Peyer's patch (tissue), 4 donors: ENCODE measurements at regions not wholly inside any gene's neighbourhood (a gene's known extent, or its start where the extent isn't known, plus 50 kb on each side); places are given as distances from the start of the nearest gene placed in this dataset.

Source experiments
- DNase-seq, 3 donors: peaks; one replicate each; pipeline ENCODE4 v3.0.0-alpha.2; 2017 to 2019
- H3K27ac ChIP-seq, 4 donors: fragments of 200-600 bp; sonication (generic); one replicate each; pipeline ENCODE4 v1.5.1; 2016 to 2019
- H3K27me3 ChIP-seq, 2 donors: fragments of 200-600 bp; sonication (generic); one replicate each; pipeline ENCODE4 v1.5.1; 2019
- H3K36me3 ChIP-seq, 3 donors: fragments of 200-600 bp; sonication (generic); one replicate each; pipeline ENCODE4 v1.5.1; 2016 to 2019
- H3K4me1 ChIP-seq, 4 donors: fragments of 200-600 bp; sonication (generic); one replicate each; pipeline ENCODE4 v1.5.1; 2016 to 2019
- H3K4me3 ChIP-seq, 4 donors: fragments of 200-600 bp; sonication (generic); 1 replicate in 3 of 4; 2 replicates in 1 of 4; pipeline ENCODE4 v1.5.1; 2016 to 2019; ENCODE audit warnings: mild to moderate bottlenecking in 1 of 4
- H3K9me3 ChIP-seq, 4 donors: fragments of 200-600 bp; sonication (generic); one replicate each; pipeline ENCODE4 v1.5.1; 2016 to 2019; ENCODE audit warnings: mild to moderate bottlenecking in 1 of 4
- POLR2A ChIP-seq, 2 donors: fragments of 450-650 bp; IDR thresholded peaks; one replicate each; pipeline ENCODE4 v1.5.1; 2017; ENCODE audit warnings: antibody characterized with exemption in 2 of 2, mild to moderate bottlenecking in 2 of 2, moderate library complexity in 2 of 2
- TF ChIP-seq, protein P1 (sequence below), 6 experiments: fragments of 450-650 bp in 4 of 6; fragments of 200-600 bp in 2 of 6; sonication (generic) in 1 of 6; IDR thresholded peaks; one replicate each; pipeline ENCODE4 v1.5.1; 2017 to 2019; ENCODE audit warnings: antibody characterized with exemption in 6 of 6, mild to moderate bottlenecking in 3 of 6, moderate library complexity in 1 of 6

GRCh38 chr2:2503864-2504418 is 172.9 kb upstream of the MYT1L start:
- no peaks in the 10 kb centered on the region for H3K9me3 ChIP-seq

DNA sequence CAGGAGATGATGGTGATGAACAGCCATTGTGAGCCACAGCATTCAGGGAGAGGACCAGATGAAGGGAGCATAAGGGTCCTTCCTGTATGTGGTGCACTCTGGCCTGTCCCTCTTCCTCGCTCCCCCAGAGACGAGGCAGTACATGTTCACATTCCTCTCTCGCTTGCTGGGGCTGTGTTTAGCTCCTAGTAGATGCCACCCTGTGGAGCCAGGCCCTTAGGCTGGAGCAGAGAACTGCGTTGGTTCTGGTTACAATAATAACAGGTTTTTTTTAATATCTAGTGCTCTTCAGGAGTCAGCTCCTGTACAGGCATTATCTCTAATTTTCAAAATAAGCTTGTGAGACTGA is 171.1 kb upstream of the MYT1L start:
- Histone ChIP-seq H3K36me3 (no peaks in the 10 kb centered on the region), H3K4me3 (no peak overlapping the region), H3K9me3 (no peaks in the 10 kb centered on the region), H3K27ac (no peak overlapping the region), H3K4me1 (no peaks in the 10 kb centered on the region), H3K27me3 (no peaks in the 10 kb centered on the region)
- TF ChIP-seq, protein P1, sequence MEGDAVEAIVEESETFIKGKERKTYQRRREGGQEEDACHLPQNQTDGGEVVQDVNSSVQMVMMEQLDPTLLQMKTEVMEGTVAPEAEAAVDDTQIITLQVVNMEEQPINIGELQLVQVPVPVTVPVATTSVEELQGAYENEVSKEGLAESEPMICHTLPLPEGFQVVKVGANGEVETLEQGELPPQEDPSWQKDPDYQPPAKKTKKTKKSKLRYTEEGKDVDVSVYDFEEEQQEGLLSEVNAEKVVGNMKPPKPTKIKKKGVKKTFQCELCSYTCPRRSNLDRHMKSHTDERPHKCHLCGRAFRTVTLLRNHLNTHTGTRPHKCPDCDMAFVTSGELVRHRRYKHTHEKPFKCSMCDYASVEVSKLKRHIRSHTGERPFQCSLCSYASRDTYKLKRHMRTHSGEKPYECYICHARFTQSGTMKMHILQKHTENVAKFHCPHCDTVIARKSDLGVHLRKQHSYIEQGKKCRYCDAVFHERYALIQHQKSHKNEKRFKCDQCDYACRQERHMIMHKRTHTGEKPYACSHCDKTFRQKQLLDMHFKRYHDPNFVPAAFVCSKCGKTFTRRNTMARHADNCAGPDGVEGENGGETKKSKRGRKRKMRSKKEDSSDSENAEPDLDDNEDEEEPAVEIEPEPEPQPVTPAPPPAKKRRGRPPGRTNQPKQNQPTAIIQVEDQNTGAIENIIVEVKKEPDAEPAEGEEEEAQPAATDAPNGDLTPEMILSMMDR (IDR thresholded peaks at IDR 0.05): no peak
- no peak for TF ChIP-seq POLR2A (IDR thresholded peaks at IDR 0.05)
- no peak for DNase-seq

More at GRCh38 chr2:2503864-2504418, 172.9 kb upstream of the MYT1L start:
- Histone ChIP-seq H3K4me3 (no peak overlapping the region), H3K27me3 (no peaks in the 10 kb centered on the region), H3K4me1 (no peaks in the 10 kb centered on the region), H3K36me3 (no peaks in the 10 kb centered on the region), H3K27ac (no peak overlapping the region)
- no peak for DNase-seq
- TF ChIP-seq, protein P1 (IDR thresholded peaks at IDR 0.05): no peak
- no peak for TF ChIP-seq POLR2A (IDR thresholded peaks at IDR 0.05)

DNA sequence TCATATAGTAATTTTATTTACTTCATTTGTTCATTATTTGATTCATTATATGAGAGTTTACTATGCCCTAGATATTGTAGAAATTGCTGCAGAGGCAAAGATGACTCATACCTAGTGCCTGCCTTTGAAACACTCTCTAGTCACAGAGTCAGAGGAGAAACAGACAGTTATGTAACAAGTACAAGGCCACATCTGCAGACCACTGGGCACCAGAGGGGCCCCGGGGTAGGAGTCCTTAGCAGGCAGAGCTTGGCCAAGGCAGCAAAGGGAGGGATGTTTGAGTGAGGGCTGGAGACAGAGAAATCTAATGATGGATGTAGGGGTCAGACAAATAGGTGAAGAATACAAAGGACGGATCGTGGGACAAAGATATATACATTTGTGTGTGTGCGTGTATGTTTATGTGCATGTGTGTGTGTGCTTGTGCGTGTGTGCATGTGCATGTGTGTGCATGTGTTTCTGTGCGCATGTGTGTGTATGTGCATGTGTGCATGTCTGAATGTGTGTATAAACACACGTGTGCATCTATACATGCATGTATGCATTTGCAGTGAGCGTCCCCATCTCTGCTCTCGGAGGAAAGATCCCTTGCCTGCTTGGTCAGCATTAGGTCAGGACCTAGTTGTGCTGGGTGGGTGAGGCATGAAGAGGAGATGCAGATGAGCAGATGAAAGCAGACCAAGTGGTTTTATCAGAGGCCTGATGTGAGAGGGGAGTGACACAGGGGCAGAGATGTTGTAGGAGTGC is 170.6 kb upstream of the MYT1L start:
- H3K36me3 ChIP-seq: no peaks in the 10 kb centered on the region
- no peaks in the 10 kb centered on the region for H3K9me3 ChIP-seq
- DNase-seq: no peak
- no peaks in the 10 kb centered on the region for H3K4me1 ChIP-seq
- no peak for TF ChIP-seq POLR2A (IDR thresholded peaks at IDR 0.05)
- TF ChIP-seq, protein P1 (IDR thresholded peaks at IDR 0.05): no peak
- H3K27me3 ChIP-seq: no peaks in the 10 kb centered on the region
- no peak overlapping the region for H3K4me3 ChIP-seq
- H3K27ac ChIP-seq: no peak overlapping the region

DNA sequence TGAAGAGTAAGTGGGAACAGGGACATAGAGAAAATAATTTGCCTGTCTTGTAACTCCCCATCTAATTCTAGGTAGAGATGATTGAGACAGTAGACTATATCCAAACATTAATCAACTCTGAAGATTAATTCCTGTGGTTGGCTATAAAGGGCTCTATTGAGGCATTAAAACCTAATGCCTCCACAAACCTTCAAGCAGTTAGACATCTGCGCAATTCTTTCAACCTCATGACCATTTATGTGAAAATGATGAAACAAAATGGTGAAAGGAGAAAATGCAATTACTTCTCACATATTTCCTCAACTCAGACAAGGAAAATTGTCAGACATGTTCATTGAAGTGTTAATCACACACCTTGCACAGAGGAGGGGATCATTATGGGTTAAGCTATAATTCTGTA is 164.5 kb upstream of the MYT1L start:
- TF ChIP-seq, protein P1 (IDR thresholded peaks at IDR 0.05): no peak
- TF ChIP-seq POLR2A (IDR thresholded peaks at IDR 0.05): no peak
- no peaks in the 10 kb centered on the region for H3K4me1 ChIP-seq
- H3K36me3 ChIP-seq: no peaks in the 10 kb centered on the region
- no peaks in the 10 kb centered on the region for H3K27me3 ChIP-seq
- no peak for DNase-seq
- no peaks in the 10 kb centered on the region for H3K9me3 ChIP-seq
- no peak overlapping the region for H3K27ac ChIP-seq
- H3K4me3 ChIP-seq: no peak overlapping the region

GRCh38 chr2:2493496-2493895 is 162.4 kb upstream of the MYT1L start:
- Histone ChIP-seq H3K36me3 (no peaks in the 10 kb centered on the region), H3K27me3 (no peaks in the 10 kb centered on the region), H3K4me1 (no peaks in the 10 kb centered on the region), H3K4me3 (no peak overlapping the region), H3K9me3 (no peaks in the 10 kb centered on the region), H3K27ac (no peak overlapping the region)
- no peak for DNase-seq
- no peak for TF ChIP-seq POLR2A (IDR thresholded peaks at IDR 0.05)
- TF ChIP-seq, protein P1 (IDR thresholded peaks at IDR 0.05): no peak
